Endothelial cell of umbilical vein (primary cell): ENCODE measurements at regions not wholly inside any gene's neighbourhood (a gene's known extent, or its start where the extent isn't known, plus 50 kb on each side); places are given as distances from the start of the nearest gene placed in this dataset.

Experiments used
- BruUV-seq: library from RNA; stranded (reverse); fragments of 400-500 nt; replicated peaks from 2 replicates; lab custom pipeline; 2021; lab: Mats Ljungman, UMichigan
- CTCF ChIA-PET: fragments of 300-600, 350-600 bp; sonication (Branson Sonifier 250); formaldehyde crosslinking; loops from one replicate; lab custom pipeline; 2021; ENCODE audit warnings: antibody characterized with exemption, inconsistent platforms; lab: Charles Lee
- POLR2A ChIA-PET: fragments of 300-600, 350-600 bp; sonication (Branson Sonifier 250); formaldehyde crosslinking; loops from one replicate; lab custom pipeline; 2021; ENCODE audit warnings: antibody characterized with exemption, inconsistent platforms; lab: Charles Lee
- DNase-seq: peaks from one replicate; pipeline ENCODE4 v3.0.0-alpha.2; 2011; ENCODE audit warnings: low read depth, low spot score
- FAIRE-seq: peaks from 2 replicates; lab custom pipeline; 2011; peaks lifted over from hg19 to GRCh38; lab: Jason Lieb, UNC
- H2AFZ ChIP-seq: 2 replicates; pipeline ENCODE4 v1.6.0; 2012; ENCODE audit warnings: low read depth, low read length, control low read depth, inconsistent platforms
- H3K27ac ChIP-seq: 2 replicates; pipeline ENCODE4 v1.5.1; 2011; ENCODE audit warnings: low read depth, mild to moderate bottlenecking, control low read depth, low read length, moderate library complexity; ENCODE audit not compliant: insufficient read depth
- H3K27me3 ChIP-seq, 2 experiments: 2 replicates each; pipeline versions ENCODE4 v1.6.0 to v1.6.1; 2011; ENCODE audit warnings: low read length in 2 of 2, mixed read lengths in 1 of 2; ENCODE audit not compliant: control insufficient read depth in 2 of 2, insufficient read depth in 2 of 2
- H3K36me3 ChIP-seq, 2 experiments: 2 replicates in 1 of 2; 3 replicates in 1 of 2; pipeline ENCODE4 v1.5.1; 2011; ENCODE audit warnings: low read length in 2 of 2, mild to moderate bottlenecking in 1 of 2, moderate library complexity in 1 of 2; ENCODE audit not compliant: control insufficient read depth in 2 of 2, insufficient read depth in 2 of 2; ENCODE audit errors: extremely low read depth in 1 of 2
- H3K4me1 ChIP-seq: 3 replicates; pipeline ENCODE4 v1.5.1; 2011; ENCODE audit warnings: mild to moderate bottlenecking, low read length; ENCODE audit not compliant: control insufficient read depth, insufficient read depth; ENCODE audit errors: extremely low read depth
- H3K4me2 ChIP-seq: 2 replicates; pipeline ENCODE4 v1.6.1; 2011; ENCODE audit warnings: low read length, control low read depth, mixed read lengths; ENCODE audit not compliant: insufficient read depth
- H3K4me3 ChIP-seq, 3 experiments: fragments of 200-600 bp in 1 of 3; sonication (generic), shearing (Covaris generic) in 1 of 3; replicated peaks in 1 of 3; 2 replicates each; pipeline ENCODE4 v1.5.1; 2011 to 2016; ENCODE audit warnings: control low read depth in 3 of 3, low read length in 3 of 3, mild to moderate bottlenecking in 2 of 3, inconsistent platforms in 1 of 3, low read depth in 1 of 3, moderate library complexity in 1 of 3; ENCODE audit not compliant: insufficient read depth in 1 of 3
- H3K79me2 ChIP-seq: 2 replicates; pipeline ENCODE4 v1.6.0; 2012; ENCODE audit warnings: low read length, inconsistent platforms; ENCODE audit not compliant: control insufficient read depth, insufficient read depth
- H3K9ac ChIP-seq: replicated peaks from 2 replicates; pipeline ENCODE3; 2011; ENCODE audit warnings: low read length, control low read depth; ENCODE audit not compliant: insufficient read depth; ENCODE audit errors: extremely low read depth
- H3K9me1 ChIP-seq: replicated peaks from 3 replicates; pipeline ENCODE4 v1.6.0; 2011; ENCODE audit warnings: mild to moderate bottlenecking, low read length; ENCODE audit not compliant: control insufficient read depth, insufficient read depth; ENCODE audit errors: extremely low read depth
- H3K9me3 ChIP-seq: replicated peaks from 2 replicates; pipeline ENCODE4 v1.5.1; 2012; ENCODE audit warnings: low read length, inconsistent platforms; ENCODE audit not compliant: control insufficient read depth, insufficient read depth
- H4K20me1 ChIP-seq: replicated peaks from 2 replicates; pipeline ENCODE3; 2011; ENCODE audit warnings: mild to moderate bottlenecking, low read length; ENCODE audit not compliant: control insufficient read depth, insufficient read depth; ENCODE audit errors: extremely low read depth
- CTCF ChIP-seq, 2 donors: IDR thresholded peaks; 1 replicate in 1 of 2; 2 replicates in 1 of 2; pipeline ENCODE4 v1.5.1; 2011; ENCODE audit warnings: low read length in 2 of 2, mild to moderate bottlenecking in 2 of 2, moderate library complexity in 2 of 2, control low read depth in 1 of 2, inconsistent platforms in 1 of 2, low read depth in 1 of 2; ENCODE audit not compliant: insufficient read depth in 1 of 2; ENCODE audit errors: extremely low read depth in 1 of 2
- EZH2 ChIP-seq: IDR thresholded peaks from 2 replicates; pipeline ENCODE4 v1.6.1; 2012; ENCODE audit warnings: borderline replicate concordance, low read depth, mild to moderate bottlenecking, moderate library complexity, low read length, inconsistent platforms; ENCODE audit not compliant: severe bottlenecking
- FOS ChIP-seq: IDR thresholded peaks from 2 replicates; pipeline ENCODE4 v1.6.1; 2011; ENCODE audit warnings: mild to moderate bottlenecking, low read length, moderate library complexity, borderline replicate concordance; ENCODE audit not compliant: insufficient read depth
- GATA2 ChIP-seq: IDR thresholded peaks from 2 replicates; pipeline ENCODE4 v1.7.0; 2011; ENCODE audit warnings: low read depth, mild to moderate bottlenecking, moderate library complexity, mixed read lengths, low read length; ENCODE audit not compliant: insufficient read length, insufficient read depth
- JUN ChIP-seq: IDR thresholded peaks from 2 replicates; pipeline ENCODE4 v1.6.1; 2011; ENCODE audit warnings: borderline replicate concordance, low read depth; ENCODE audit not compliant: insufficient read length, insufficient read depth
- MAX ChIP-seq: IDR thresholded peaks from 2 replicates; pipeline ENCODE4 v1.6.1; 2011; ENCODE audit not compliant: insufficient read depth, insufficient read length
- MYC ChIP-seq: IDR thresholded peaks from one replicate; pipeline ENCODE4 v1.6.1; 2011; ENCODE audit warnings: mild to moderate bottlenecking, low read depth, low read length
- POLR2A ChIP-seq: IDR thresholded peaks from 2 replicates; pipeline ENCODE4 v1.6.1; 2012; ENCODE audit warnings: low read depth, mild to moderate bottlenecking, control low read depth, low read length
- POLR2AphosphoS5 ChIP-seq: IDR thresholded peaks from 2 replicates; pipeline ENCODE4 v1.6.1; 2012; ENCODE audit warnings: low read depth, mild to moderate bottlenecking, control low read depth, low read length, moderate library complexity; ENCODE audit not compliant: insufficient read depth
- dilution Hi-C: fragments of 300-500 bp; cut with MboI; formaldehyde crosslinking; loops from one replicate; pipeline ENCODE4 v1.15.0; 2019; ENCODE audit warnings: low sequenced_read_pairs; ENCODE audit not compliant: extremely low pct_ligation_motif_present
- intact Hi-C: fragments of 100-400 bp; cut with micrococcal nuclease; formaldehyde crosslinking; loops from one replicate; pipeline ENCODE4 v1.10.0; 2022

- Histone ChIP-seq H3K79me2 (no peaks in the 10 kb centered on the region), H3K9me3 (no peaks in the 10 kb centered on the region), H3K27me3 (no peaks in the 10 kb centered on the region), H3K36me3 (no peaks in the 10 kb centered on the region), H3K27ac (no peak overlapping the region), H3K9ac (no peak overlapping the region), H3K4me3 (no peak overlapping the region), H3K4me2 (no peak overlapping the region), H3K4me1 (no peaks in the 10 kb centered on the region), H4K20me1 (no peaks in the 10 kb centered on the region), H2AFZ (no peak overlapping the region), H3K9me1 (no peaks in the 10 kb centered on the region)
- DNase-seq (no peak), FAIRE-seq (no peak)
- BruUV-seq: no TSS peak
- ChIA-PET CTCF (interaction anchor here (1.5 to 1.9 kb wide), 2 partner anchors 10 to 257 kb away, joined by 3 to 5 read pairs; no protein-coding TSS in a partner anchor), POLR2A (no interaction called here)
- dilution Hi-C loops (no loop called here), intact Hi-C loops (no loop called here)
- TF ChIP-seq MYC (no peak), JUN (no peak), GATA2 (no peak), FOS (no peak), CTCF (IDR thresholded peaks at IDR 0.05; ENCODE audit: extremely low read depth in 1 of 2, insufficient read depth in 1 of 2, low read depth in 1 of 2, low read length in 2 of 2) (no peak), EZH2 (no peak), POLR2AphosphoS5 (no peak), POLR2A (no peak), MAX (no peak)
These were observed 176.0 kb downstream of the NOC3L start for GRCh38 chr10:94186722-94187121.
